Right lobe of liver (tissue), 6 donors: ENCODE measurements at regions not wholly inside any gene's neighbourhood (a gene's known extent, or its start where the extent isn't known, plus 50 kb on each side); places are given as distances from the start of the nearest gene placed in this dataset.

Source experiments
- ATAC-seq, 4 donors: fragments of 200-7000 bp; cut with Tn5 transposase; one replicate each; pipeline ENCODE4 v1.9.1; 2020; ENCODE audit warnings: mild to moderate bottlenecking in 4 of 4, moderate library complexity in 4 of 4
- DNase-seq, 3 donors: peaks; one replicate each; pipeline ENCODE4 v3.0.0-alpha.2; 2020
- H3K27ac ChIP-seq, 3 donors: fragments of 200-600 bp; one replicate each; pipeline ENCODE4 v1.8.0; 2022
- H3K27me3 ChIP-seq, 2 donors: fragments of 200-600 bp; one replicate each; pipeline ENCODE4 v1.8.0; 2022
- H3K36me3 ChIP-seq, 4 donors: fragments of 200-600 bp; sonication (generic) in 1 of 4; one replicate each; pipeline versions ENCODE4 v1.5.1 to v1.8.0; 2017 to 2022; ENCODE audit warnings: control low read depth in 1 of 4
- H3K4me1 ChIP-seq, 4 donors: fragments of 200-600 bp; sonication (generic) in 1 of 4; one replicate each; pipeline versions ENCODE4 v1.5.1 to v1.8.0; 2017 to 2022; ENCODE audit warnings: control low read depth in 1 of 4
- H3K4me3 ChIP-seq, 3 donors: fragments of 200-600 bp; one replicate each; pipeline ENCODE4 v1.8.0; 2022
- H3K9me3 ChIP-seq, 4 donors: fragments of 200-600 bp; sonication (generic) in 1 of 4; one replicate each; pipeline versions ENCODE4 v1.5.1 to v1.8.0; 2017 to 2022; ENCODE audit warnings: control low read depth in 1 of 4
- CTCF ChIP-seq, 4 donors: fragments of 200-600 bp in 3 of 4; fragments of 450-650 bp in 1 of 4; IDR thresholded peaks; one replicate each; pipeline versions ENCODE4 v1.5.1 to v1.8.0; 2016 to 2022; ENCODE audit warnings: antibody characterized with exemption in 4 of 4, mild to moderate bottlenecking in 2 of 4
- POLR2A ChIP-seq: fragments of 450-650 bp; IDR thresholded peaks from one replicate; pipeline ENCODE4 v1.6.1; 2017; ENCODE audit warnings: antibody characterized with exemption, mild to moderate bottlenecking
- whole genome bisulfite sequencing: methylation state at CpG from one replicate; pipeline ENCODE4 v1.1.6; 2018; ENCODE audit warnings: low coverage, low lambda C conversion rate; ENCODE audit not compliant: insufficient coverage; ENCODE audit errors: missing lambda C conversion rate; 5-methylcytosine and 5-hydroxymethylcytosine counted together
- intact Hi-C, 2 donors: fragments of 100-400 bp; cut with DNase I; formaldehyde crosslinking; loops; one replicate each; pipeline versions ENCODE4 v1.11.2 to v1.14.1; 2022
- donor health status: DM: no; HTN: yes; CAD: no.
- donor health status: DM: no; HTN: no; CAD: no.
- donor health status: DM: no; HTN: no; CAD: no.
- donor health status: DM: no; HTN: yes; CAD: no.
- donor health status: DM: no; HTN: yes; CAD: no.

- no CpG with 5 or more reads among the region's 7 CpGs for WGBS
These were observed 226.0 kb upstream of the PWP1 start for GRCh38 chr12:107459641-107460040.

GRCh38 chr12:107461222-107461975, 224.2 kb upstream of the PWP1 start:
- no peaks in the 10 kb centered on the region for H3K27me3 ChIP-seq
- WGBS: 49% methylated on average over 6 of the region's 6 CpGs
- H3K9me3 ChIP-seq: no peaks in the 10 kb centered on the region
- TF ChIP-seq CTCF (IDR thresholded peaks at IDR 0.05) (no peak), POLR2A (no peak)
- intact Hi-C loops: no loop called here
- ATAC-seq: no peak
- no peak overlapping the region for H3K4me3 ChIP-seq
- no peaks in the 10 kb centered on the region for H3K36me3 ChIP-seq
- peaks cover 0 to 14% (median 6%) of the 10 kb centered on the region in 4 donors for H3K4me1 ChIP-seq
- DNase-seq: no peak
- H3K27ac ChIP-seq: no peak overlapping the region

More at GRCh38 chr12:107459641-107460040, 226.0 kb upstream of the PWP1 start:
- Histone ChIP-seq H3K27ac (no peak overlapping the region), H3K9me3 (no peaks in the 10 kb centered on the region), H3K4me1 (peaks cover 0 to 14% (median 6%) of the 10 kb centered on the region in 4 donors), H3K4me3 (no peak overlapping the region), H3K27me3 (no peaks in the 10 kb centered on the region), H3K36me3 (no peaks in the 10 kb centered on the region)
- intact Hi-C loops: no loop called here
- no peak for DNase-seq
- no peak for ATAC-seq
- no peak for TF ChIP-seq POLR2A
- no peak for TF ChIP-seq CTCF (IDR thresholded peaks at IDR 0.05)

- Histone ChIP-seq H3K27me3 (no peaks in the 10 kb centered on the region), H3K36me3 (no peaks in the 10 kb centered on the region), H3K4me1 (peaks cover 0 to 11% (median 5%) of the 10 kb centered on the region in 4 donors), H3K4me3 (no peak overlapping the region), H3K27ac (no peak overlapping the region), H3K9me3 (no peaks in the 10 kb centered on the region)
- no peak for ATAC-seq
- WGBS: 95% methylated on average over 4 of the region's 4 CpGs
- intact Hi-C loops: no loop called here
- DNase-seq: no peak
- no peak for TF ChIP-seq CTCF (IDR thresholded peaks at IDR 0.05)
These were observed 222.9 kb upstream of the PWP1 start for GRCh38 chr12:107462428-107463332.

GRCh38 chr12:107464644-107465043, 221.0 kb upstream of the PWP1 start:
- TF ChIP-seq POLR2A (no peak), CTCF (IDR thresholded peaks at IDR 0.05) (no peak)
- no peaks in the 10 kb centered on the region for H3K4me1 ChIP-seq
- no peaks in the 10 kb centered on the region for H3K9me3 ChIP-seq
- intact Hi-C loops: no loop called here
- H3K27ac ChIP-seq: no peak overlapping the region
- 50% methylated on average over 1 of the region's 1 CpG for whole genome bisulfite sequencing
- H3K4me3 ChIP-seq: no peak overlapping the region
- H3K36me3 ChIP-seq: no peaks in the 10 kb centered on the region
- H3K27me3 ChIP-seq: no peaks in the 10 kb centered on the region
- peak in 1 of 4 donors; percentile 56 for ATAC-seq
- DNase-seq: no peak
